HG03439 (cell line): ENCODE measurements at regions not wholly inside any gene's neighbourhood (a gene's known extent, or its start where the extent isn't known, plus 50 kb on each side); places are given as distances from the start of the nearest gene placed in this dataset.
"Not testable (repeated sequence)": the region's sequence is repeated elsewhere in the genome, so short reads cannot be mapped to it uniquely, and the experiment has no call there.

Experiments
- ATAC-seq: cut with Tn5 transposase; IDR thresholded peaks from one replicate; pipeline ENCODE4 v1.9.1; 2021; ENCODE audit warnings: mild to moderate bottlenecking, moderate library complexity; ENCODE audit not compliant: unreplicated experiment

- ATAC-seq: no peak
Measured at GRCh38 chr14:105864116-105864515, 337.7 kb downstream of the TMEM121 start.

DNA sequence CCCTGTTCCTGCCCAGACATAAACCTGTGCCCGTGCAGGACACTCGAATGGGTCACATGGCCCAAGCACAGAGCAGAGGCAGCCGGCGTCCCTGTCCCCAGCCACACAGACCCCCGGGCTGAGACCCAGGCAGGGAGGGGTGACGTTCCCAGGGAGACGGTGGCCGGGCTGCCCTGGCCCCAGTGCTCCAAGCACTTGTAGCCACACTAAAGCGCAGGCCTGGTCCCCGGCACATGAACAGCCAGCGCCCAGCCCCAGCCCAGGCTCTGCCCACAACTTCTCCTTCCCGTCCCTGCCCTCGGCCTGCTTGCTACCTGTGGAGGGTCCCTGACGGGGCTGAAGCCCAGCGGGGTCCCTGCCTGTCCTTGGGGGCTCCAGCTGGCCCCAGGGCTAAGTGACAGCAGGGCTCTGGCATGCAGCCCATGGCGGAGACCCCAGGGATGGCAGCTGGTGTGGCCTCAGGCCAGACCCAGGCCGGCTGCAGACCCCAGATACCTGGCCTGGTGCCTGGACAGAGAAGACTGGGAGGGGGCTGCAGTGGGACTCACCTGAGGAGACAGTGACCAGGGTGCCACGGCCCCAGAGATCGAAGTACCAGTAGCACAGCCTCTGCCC lies 338.4 kb downstream of the TMEM121 start:
- ATAC-seq: no peak

DNA sequence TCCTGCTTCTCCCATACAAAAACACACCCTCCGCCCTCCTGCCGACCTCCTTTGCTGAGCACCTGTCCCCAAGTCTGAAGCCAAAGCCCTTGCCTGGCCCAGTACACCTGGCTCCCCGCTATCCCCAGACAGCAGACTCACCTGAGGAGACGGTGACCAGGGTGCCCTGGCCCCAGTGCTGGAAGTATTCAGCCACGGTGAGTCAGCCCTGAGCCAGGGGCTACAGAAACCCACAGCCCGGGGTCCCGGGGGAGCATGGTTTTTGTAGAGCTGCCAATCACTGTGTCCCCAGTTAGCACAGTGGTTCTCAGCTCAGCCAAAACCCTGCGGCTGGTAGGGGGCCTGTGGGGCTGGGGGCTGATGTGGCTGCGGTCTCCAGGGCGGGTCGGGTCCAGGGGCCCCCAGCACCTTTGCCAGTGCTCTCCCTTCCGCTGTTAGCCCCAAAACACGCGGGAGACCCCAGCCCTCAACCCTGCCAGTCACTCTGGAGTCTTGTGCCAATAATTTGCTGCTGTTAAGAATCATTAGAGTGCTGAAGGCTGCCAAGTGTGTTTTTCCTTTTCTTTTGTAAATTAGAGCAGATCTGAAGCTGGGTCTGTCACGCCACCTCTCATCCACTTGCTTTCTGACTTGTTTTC lies 339.0 kb downstream of the TMEM121 start:
- no peak for ATAC-seq

DNA sequence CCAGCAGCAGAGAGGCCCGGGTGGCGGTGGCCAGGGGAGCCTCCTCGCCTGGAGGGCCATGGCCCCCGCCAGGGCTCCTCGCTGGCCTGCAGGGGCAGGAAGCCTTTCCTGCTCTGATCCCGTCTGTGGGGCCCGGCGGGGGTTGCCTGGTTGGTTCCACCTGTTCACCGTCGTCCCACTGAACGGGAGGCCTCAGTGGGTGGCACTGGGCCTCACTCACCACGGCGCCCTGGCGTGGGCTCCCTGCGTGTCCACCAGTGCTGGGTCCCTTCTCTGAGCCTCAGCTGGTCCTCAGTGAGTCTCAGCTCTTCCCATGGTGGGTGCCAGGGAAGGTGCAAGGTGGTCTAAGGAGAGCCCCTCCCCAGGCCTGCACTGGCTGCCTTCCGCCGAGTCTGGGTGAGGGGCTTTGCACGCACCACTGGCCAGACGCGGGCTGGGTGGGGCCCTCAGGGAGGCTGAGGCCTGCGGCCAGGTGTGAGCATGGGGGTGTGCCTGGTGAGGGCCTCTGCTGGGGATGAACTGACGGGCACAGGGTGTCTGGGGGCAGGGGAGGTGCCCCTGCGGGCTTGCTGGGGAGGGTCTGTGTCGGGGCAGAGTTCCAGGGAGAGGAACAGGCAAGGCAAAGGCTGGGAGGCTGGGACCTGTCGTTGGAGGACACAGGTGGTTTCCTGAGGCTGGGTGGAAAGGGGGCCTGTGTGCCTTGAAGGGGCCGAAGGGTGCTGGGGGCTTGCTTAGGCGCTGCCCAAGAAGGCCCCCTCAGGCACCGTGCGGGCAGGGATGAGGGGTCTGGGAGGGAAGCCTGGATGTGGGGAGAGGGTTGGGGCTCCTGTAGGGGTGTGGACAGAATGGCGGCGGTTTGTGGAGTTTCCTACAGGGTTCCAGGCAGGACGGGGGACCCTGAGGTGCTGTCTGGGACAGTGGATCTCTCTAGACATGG lies 339.8 kb downstream of the TMEM121 start:
- ATAC-seq: no peak

- no peak for ATAC-seq
Measured at GRCh38 chr14:105866841-105867321, 340.5 kb downstream of the TMEM121 start.

DNA sequence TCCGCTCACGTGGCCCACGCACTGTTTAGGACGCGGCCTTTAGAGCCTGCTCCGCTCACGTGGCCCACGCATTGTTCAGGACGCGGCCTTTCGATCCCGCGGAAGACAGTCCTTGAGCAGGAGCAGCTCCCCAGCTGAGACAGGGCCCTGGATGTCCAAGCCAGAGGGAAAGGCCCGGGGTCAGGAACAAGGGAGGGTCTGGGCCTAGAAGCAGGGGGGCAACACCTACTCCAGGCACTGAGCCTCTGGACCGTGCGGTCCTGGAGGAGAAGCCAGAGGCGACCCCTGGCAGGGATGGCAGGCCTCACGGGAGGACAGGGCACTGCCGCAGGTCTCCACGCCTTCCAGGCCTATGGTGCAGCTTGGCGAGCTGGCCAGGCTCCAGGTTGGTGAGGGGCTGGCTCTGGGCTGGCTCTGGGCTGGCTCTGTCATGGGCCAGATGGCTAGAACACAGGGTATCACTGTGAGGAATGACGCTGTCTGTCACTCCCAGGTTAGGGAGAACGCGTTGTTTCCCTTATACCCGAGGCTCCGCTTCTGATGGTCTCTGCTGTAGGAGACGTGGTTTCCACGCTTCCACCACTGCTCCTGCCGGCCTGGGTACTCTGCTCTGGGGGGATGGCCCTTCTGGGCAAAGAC lies 341.7 kb downstream of the TMEM121 start:
- ATAC-seq: no peak

DNA sequence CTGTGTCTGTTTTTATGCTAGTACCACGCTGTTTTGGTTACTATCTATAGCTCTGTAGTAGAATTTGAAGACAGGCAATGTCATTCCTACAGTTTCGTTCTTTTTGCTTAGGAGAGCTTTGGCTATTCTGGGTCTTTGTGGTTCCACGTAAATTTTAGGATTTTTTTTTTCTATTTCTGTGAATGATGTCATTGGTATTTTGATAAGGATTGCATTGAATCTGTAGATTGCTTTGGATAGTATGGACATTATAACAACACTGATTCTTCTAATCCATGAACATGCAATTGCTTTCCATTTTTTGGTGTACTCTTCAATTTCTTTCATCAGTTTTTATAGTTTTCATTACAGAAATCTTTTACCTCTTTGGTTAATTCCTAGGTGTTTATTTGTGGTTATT lies 345.2 kb downstream of the TMEM121 start:
- no peak for ATAC-seq

- ATAC-seq: no peak
Measured at GRCh38 chr14:105873870-105874512, 347.6 kb downstream of the TMEM121 start.

- ATAC-seq: no peak
Measured at GRCh38 chr14:105876158-105876557, 349.8 kb downstream of the TMEM121 start.

DNA sequence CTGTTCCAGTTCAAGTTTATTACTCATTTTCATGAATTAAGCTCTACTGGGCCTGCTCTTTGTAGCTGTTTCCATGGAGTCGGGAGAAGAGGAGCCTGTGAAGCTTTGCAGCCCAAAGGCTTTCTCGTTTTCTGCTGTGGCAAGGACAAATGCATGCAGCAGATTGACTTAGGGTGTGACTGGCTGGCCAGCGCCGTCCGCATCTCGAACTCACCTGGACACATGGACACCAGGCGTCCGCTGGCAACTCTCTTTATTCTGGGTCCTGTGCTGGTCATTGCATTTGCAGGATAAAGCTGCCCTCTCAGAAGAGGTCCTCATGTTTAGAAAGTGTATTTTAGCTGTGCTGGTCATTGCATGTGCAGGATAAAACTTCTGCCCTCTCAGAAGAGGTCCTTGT lies 350.4 kb downstream of the TMEM121 start:
- ATAC-seq: no peak

DNA sequence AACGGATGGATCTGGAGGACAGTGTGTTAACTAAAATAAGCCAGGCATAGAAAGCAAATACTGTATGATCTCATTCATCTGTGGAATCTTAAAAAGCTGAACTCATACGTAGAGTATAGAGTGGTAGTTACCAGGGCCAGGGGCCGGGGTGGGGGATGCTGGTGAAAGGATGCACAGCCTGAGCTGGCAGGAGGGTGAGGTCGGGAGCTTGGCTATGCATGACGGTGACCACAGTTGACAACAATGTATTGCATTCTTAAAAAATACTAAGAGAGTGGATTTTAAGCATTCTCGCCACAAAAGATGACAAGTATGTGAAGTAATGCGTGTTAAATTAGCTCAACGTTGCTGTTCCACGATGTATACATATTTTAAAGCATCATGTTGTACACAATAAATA lies 351.3 kb downstream of the TMEM121 start:
- ATAC-seq: no peak

DNA sequence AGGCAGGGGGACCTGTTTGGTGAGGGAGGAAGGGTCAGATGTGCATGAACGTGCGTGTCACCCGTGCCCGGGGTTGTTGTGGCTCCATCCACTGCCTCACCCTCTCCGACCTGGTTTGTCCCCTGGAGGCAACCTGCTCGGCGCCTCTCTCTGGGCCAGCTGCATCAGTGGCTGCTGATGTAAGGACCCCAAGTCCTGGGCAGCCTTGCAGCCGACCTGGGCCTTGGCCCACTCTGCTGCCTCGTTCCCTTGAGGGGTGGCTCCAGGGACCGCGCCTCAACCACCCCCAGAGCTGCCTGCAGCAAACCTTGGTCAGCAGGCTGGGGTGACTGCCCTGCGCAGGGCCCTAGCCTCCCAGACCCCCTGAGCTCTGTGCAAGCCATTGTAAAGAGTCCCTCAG lies 351.7 kb downstream of the TMEM121 start:
- no peak for ATAC-seq

- no peak for ATAC-seq
Measured at GRCh38 chr14:105878554-105878953, 352.2 kb downstream of the TMEM121 start.

DNA sequence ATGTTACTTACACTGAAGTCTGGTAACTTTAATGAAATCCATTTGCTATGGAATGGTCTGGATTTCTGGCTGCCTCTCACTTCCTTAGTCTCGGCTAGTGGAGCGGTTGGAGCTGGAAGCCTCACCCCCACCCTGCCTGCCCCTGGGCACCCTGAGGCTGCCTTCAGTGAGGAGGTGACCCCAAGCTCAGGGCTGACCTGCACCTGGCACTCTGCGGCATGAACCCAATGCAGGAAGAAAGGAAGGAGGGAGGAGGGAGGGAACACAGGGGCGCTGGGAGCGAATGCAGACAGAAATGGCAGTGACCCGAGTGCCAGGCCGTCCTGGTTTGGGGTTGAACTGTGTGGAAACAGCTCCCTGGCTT lies 353.1 kb downstream of the TMEM121 start:
- ATAC-seq: no peak

GRCh38 chr14:105879867-105880561 lies 353.6 kb downstream of the TMEM121 start:
- no peak for ATAC-seq

GRCh38 chr14:105880616-105881015 lies 354.2 kb downstream of the TMEM121 start:
- ATAC-seq: no peak

- ATAC-seq: no peak
Measured at GRCh38 chr14:105881021-105881930, 354.9 kb downstream of the TMEM121 start.

DNA sequence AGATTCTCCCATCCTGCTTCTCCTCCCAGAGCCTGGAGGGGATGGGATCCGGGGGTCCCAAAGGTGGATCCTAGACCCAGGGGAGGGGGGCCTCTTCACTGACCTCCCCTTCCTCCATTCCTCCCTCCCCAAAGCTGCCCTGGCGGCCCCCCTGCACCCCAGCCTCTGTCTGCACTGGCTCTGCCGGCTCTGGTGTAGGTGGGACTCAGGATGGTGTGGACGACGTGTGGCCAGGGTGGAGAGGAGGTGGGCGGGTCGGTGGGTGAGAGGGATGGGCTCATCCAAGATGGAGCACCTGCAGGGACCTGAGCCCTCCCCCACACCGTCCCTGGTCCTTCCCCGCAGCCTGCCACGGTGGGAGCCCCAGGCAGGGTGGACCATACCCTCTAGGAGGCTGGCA lies 355.6 kb downstream of the TMEM121 start:
- ATAC-seq: not testable (repeated sequence)

- ATAC-seq: no peak
Measured at GRCh38 chr14:105882626-105883025, 356.2 kb downstream of the TMEM121 start.
